ENCODE measurements at regions not wholly inside any gene's neighbourhood (a gene's known extent, or its start where the extent isn't known, plus 50 kb on each side); places are given as distances from the start of the nearest gene placed in this dataset.
A peak's percentile ranks its signal among the peaks of the same experiment; 100 is the strongest.

GRCh38 chr10:75347186-75347585 is 54.4 kb downstream of the ZNF503 start:
- FAIRE-seq = no peak

DNA sequence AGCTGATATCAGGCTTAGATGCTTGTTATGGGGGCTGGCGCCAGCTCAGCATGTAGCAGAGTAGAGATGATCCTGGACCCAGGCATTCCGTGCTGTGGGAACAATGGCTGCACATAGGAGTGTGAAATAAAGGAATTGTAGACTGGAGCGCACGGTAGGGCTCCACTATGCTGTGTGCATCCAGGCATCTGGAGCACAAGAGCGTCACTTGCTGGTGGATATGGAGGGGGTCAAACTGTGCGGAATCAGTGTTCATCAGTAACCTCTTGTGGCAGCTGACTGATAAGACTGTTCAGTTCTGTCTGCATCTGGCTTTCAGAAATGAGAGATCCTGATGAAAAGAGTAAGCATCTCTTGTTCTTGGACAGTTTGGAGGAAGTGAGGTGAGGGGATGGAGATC is 55.8 kb downstream of the ZNF503 start:
- FAIRE-seq = no peak

DNA sequence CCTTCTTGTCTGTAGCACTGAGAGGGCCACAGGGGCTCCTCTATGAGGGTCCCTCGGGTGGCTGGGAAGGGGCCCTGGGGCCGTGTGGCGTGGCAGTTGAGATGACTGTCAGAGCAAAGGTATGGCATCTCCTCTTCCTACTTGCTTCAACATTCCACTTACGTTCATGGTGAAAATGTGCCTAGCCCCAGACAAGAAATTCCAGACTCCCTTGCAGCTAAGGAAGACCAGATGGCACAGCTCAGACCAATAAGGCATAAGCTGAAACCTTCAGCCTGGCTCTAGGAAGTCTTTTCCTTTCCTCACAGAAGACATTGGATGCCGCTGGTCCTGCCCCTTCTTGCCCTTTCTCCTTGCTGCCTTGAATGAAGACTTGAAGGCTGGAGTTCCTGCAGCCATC is 57.4 kb downstream of the ZNF503 start:
- no peak for FAIRE-seq

DNA sequence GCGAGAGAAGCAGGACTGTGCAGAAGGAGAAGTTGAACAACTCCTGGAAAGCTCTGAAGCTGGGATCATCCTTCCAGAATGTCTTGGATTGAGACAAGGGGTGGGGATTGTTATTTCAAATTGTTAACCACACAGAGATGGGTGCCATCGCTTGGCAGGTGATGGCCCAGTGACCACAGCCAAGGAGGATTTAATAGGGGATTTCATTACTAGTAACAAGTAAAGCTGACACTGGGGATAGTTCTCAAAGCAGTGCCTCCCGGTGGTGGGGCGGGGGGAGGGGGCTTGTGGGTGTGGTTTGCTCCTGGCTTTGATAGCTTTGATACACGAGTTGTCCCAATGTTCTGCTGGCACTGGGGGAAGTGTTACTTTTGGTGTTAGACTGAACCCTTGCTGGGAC is 59.2 kb downstream of the ZNF503 start:
- no peak for FAIRE-seq

DNA sequence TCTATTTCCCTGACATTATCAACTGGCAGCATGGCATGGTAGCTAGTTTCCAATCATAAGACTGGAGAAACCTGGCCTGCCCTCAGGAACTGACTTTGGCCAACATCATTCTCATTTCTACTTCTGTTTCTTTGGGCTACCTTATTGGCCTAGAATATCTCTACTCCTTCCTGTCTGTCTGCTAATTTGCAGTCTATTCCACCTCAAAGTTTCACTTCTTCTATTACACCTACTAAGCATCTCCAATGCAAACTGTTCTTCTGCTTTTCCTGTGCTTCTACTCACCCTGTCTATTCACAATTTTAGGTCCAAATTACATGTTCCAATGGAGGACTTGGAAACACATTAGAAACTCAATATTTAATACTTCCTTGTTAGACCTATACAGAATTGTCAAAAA is 65.6 kb downstream of the ZNF503 start:
- FAIRE-seq = no peak

GRCh38 chr10:75335191-75335590 is 66.4 kb downstream of the ZNF503 start:
- FAIRE-seq = no peak

DNA sequence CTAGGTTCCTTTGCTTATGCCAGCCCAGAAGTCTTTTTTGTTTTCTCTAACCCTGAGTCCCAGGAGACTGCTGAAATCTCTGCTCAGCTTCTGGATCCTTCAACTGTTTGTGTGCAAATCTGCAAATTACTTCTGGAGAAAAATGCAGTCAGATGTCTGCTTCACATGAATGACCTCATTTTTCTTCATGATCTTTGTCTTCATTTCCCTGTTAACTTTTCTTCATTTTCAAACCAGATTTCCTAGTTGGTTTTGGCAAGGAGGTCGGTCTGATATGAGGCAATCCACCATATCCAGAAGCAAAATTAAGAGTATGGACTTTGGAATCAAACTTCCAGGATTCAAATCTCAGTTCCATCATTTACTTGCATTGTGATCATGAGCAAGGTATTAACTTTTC is 66.8 kb downstream of the ZNF503 start:
- FAIRE-seq = no peak

DNA sequence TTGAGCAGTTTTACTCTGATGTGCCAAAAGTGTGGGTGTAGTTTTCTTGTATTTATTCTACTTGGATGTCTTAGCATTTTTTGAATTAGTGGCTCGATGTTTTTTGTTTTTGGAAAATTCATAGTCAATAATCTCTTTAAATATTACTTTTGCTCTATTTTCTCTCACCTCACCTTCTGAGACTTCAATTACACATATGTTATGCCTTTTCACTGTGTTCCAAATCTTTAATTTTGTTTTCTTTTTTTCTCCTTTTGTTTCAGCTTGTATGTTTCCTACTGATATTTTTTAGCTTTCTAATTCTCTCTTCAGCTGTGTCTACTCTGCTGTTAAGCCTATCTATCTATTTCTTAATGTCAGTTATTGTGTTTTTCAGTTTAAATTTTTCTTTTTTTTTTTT is 69.5 kb downstream of the ZNF503 start:
- FAIRE-seq = no peak

DNA sequence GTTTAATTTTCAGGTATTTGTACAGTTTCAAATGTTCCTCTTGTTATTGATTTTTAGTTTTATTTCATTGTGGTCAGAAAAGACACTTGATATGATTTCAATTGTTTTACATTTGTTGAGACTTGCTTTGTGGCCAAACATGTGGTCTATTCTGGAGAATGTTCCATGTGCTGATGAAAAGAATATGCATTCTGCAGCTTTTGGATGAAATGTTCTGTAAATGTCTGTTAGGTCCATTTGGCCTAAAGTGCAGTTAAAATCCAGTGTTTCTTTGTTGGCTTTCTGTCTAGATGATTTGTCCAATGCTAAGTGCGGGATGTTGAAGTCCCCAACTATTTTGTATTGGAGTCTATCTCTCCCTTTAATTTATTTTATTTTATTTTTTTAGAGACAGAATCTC is 70.5 kb downstream of the ZNF503 start:
- FAIRE-seq = no peak

- no peak for FAIRE-seq
Measured at GRCh38 chr10:75329190-75329745, 72.3 kb downstream of the ZNF503 start.

DNA sequence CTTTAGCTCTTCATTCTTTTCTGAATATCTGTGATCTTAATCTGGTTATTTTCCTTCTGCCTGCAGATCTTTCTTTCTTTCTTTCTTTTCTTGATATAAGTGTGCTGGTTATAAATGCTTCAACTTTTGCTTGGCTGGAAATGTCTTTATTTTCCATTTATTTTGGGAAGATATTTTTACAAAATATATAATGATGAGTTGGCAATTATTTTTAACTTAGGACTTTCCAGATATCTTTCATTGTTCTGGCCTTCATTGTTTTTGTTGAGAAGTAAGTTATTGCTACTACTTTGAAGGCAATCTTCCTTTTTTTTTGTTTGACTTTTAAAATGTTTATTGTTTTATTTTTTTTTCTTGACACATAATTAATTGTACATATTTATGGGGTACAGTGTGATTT is 75.3 kb downstream of the ZNF503 start:
- FAIRE-seq = no peak

- no peak for FAIRE-seq
Measured at GRCh38 chr10:75319274-75319673, 82.3 kb downstream of the ZNF503 start.

GRCh38 chr10:75314570-75314969 is 78.8 kb upstream of the COMTD1 start:
- FAIRE-seq = no peak

- FAIRE-seq = no peak
Measured at GRCh38 chr10:75312440-75312839, 76.7 kb upstream of the COMTD1 start.

DNA sequence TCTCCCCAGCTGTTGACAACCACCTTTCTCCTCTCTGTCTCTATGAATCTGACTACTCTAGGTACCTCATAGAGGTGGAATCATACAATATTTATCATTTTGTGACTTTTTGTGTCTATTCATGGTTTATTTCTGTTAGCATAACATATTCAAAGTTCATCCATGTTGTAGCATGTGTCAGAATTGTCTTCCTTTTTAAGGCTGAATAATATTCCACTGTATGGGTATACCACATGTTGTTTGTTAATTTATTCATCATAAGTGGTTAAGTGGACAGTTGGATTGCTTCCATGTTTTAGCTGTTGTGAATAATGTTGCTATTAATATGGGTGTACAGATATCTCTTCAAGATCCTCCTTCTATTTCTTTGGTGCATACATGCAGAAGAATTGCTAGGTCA is 69.9 kb upstream of the COMTD1 start:
- no peak for FAIRE-seq

DNA sequence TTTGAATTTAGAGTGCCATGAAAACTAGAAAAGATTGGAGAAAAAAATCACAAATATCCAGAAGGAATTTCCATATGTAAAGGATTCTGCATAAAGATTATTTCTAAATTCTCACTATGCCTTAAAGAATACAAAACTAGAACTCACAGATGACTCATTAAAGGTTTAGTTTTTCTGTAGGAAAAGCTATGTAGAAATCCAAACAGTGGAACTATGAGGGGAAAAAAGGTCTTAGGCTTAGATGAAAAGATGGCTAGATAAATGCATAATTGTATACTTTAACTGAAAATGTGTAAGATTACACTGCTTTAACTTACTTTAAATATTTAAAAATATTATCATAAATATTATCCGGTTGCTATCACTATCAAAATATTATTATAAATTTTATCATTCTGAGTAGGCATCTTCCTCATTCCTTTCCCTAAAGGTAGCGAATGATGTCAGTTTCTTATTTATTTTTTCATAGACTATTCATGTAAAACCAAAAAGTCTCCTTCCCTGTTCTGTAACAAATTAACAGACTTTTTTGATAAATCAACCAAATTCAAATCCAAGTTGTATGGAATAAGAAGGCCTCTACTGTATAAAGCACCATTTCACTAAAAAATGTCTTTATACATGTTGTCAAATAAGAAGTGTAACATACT is 69.1 kb upstream of the COMTD1 start:
- peak; percentile 83 for FAIRE-seq

GRCh38 chr10:75304313-75304712 is 68.6 kb upstream of the COMTD1 start:
- no peak for FAIRE-seq

DNA sequence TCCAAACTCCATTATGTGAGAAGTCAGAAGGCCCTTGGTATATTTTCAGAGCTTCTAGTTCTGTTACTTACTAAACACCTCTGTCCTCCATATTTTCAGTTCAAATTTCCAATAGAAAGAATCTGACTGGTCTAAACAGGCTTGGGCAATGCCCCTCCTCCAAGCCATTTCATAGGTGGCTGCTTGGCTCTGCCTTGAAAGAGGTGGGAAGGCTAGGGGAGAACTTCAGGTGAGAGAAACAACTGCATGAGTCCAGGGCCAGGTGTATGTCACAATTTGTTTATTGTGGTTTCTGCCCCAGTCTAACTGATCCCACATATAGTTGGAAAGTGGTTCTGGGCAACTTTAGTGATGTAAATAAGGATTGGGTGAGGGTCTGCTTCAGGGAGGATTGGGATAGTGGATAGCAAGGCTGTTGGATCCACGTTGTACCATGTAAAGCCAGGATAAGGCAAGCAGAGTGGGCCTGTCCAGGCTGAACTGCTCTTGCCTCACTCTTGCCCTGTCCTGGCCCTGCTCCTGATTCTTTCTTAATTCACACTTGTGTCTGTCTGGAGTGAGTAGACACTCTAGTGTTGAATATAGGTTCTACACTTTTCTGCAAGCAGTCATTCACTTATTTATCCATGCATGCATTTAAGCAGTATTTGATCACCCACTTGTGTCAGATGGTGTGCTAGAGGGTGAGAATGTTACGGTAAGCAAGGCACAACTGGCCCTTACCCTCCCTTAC is 67.5 kb upstream of the COMTD1 start:
- FAIRE-seq = no peak

- no peak for FAIRE-seq
Measured at GRCh38 chr10:75302029-75302428, 66.3 kb upstream of the COMTD1 start.

DNA sequence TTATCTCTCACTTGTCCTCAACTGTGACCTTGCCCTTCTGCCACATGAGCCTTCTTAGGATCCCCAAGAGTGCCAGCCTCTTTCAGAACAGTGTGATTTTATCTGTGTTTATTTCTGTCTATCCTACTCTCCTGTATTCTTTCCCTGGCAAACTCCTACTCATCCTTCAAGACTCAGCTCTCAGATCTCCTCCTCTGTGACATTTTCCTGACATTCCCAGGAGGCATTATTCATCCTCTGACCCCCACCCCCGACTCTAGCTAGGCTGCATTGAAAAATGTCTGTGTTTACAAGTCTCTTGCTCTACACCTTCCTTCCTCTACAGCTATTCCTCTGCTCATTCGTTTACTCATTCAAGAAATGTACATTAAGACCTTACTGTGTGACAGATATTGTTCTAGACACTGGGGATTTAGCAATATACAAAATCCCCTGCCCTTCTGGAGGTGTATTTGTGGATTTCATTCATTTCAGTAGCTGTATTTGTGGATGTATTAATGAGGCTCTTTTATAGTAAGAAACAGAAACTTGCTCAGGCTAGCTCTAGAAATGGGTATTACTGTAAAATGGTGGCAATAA is 61.4 kb upstream of the COMTD1 start:
- FAIRE-seq = no peak

GRCh38 chr10:75295868-75296441 is 60.2 kb upstream of the COMTD1 start:
- FAIRE-seq = no peak

- no peak for FAIRE-seq
Measured at GRCh38 chr10:75294866-75295701, 59.3 kb upstream of the COMTD1 start.

GRCh38 chr10:75294518-75294865 is 58.7 kb upstream of the COMTD1 start:
- FAIRE-seq = no peak

Data from endometrium (tissue), 2 donors.